H1 (cell line): ENCODE measurements at regions not wholly inside any gene's neighbourhood (a gene's known extent, or its start where the extent isn't known, plus 50 kb on each side); places are given as distances from the start of the nearest gene placed in this dataset.

Source experiments
- CTCF ChIA-PET: fragments of 300-600 bp; sonication (Branson Sonifier 250); formaldehyde crosslinking; loops from one replicate; lab custom pipeline; 2021; ENCODE audit not compliant: partially characterized antibody; lab: Charles Lee
- POLR2A ChIA-PET: fragments of 300-600 bp; sonication (Branson Sonifier 250); formaldehyde crosslinking; loops from one replicate; lab custom pipeline; 2021; ENCODE audit warnings: inconsistent platforms; ENCODE audit not compliant: partially characterized antibody; lab: Charles Lee
- DNase-seq, 2 experiments: peaks; one replicate each; pipeline versions ENCODE4 v3.0.0 to v3.0.0-alpha.2; 2010 to 2022; ENCODE audit warnings: low spot score in 2 of 2, low read depth in 1 of 2, mixed read lengths in 1 of 2
- FAIRE-seq: peaks from 2 replicates; lab custom pipeline; 2011; peaks lifted over from hg19 to GRCh38; lab: Jason Lieb, UNC
- H2AFZ ChIP-seq: 2 replicates; pipeline ENCODE4 v1.8.1; 2012; ENCODE audit warnings: low read length, inconsistent platforms
- H2AK5ac ChIP-seq: 2 replicates; pipeline ENCODE4 v1.6.1; 2013; ENCODE audit warnings: low read depth, low read length
- H2BK120ac ChIP-seq: replicated peaks from 2 replicates; pipeline ENCODE3; 2013; ENCODE audit warnings: low read depth, low read length, inconsistent platforms
- H2BK12ac ChIP-seq: 2 replicates; pipeline ENCODE4 v1.6.1; 2013; ENCODE audit warnings: low read depth, low read length
- H2BK15ac ChIP-seq: 2 replicates; pipeline ENCODE4 v1.6.1; 2013; ENCODE audit warnings: low read length
- H2BK20ac ChIP-seq: 2 replicates; pipeline ENCODE4 v1.6.1; 2013; ENCODE audit warnings: low read length
- H2BK5ac ChIP-seq: 2 replicates; pipeline ENCODE4 v1.6.1; 2013; ENCODE audit warnings: low read depth, low read length
- H3K14ac ChIP-seq: 2 replicates; pipeline ENCODE4 v1.6.1; 2013; ENCODE audit warnings: inconsistent platforms; ENCODE audit not compliant: insufficient read length
- H3K18ac ChIP-seq: 2 replicates; pipeline ENCODE4 v1.6.1; 2013; ENCODE audit warnings: low read length; ENCODE audit errors: extremely low read depth
- H3K23ac ChIP-seq: 2 replicates; pipeline ENCODE4 v1.6.1; 2013; ENCODE audit warnings: inconsistent platforms; ENCODE audit not compliant: insufficient read length
- H3K23me2 ChIP-seq: 2 replicates; pipeline ENCODE4 v1.6.1; 2013; ENCODE audit warnings: low read depth, low read length
- H3K27ac ChIP-seq: 2 replicates; pipeline ENCODE4 v1.6.1; 2011; ENCODE audit warnings: low read depth, low read length, inconsistent platforms
- H3K27me3 ChIP-seq, 4 experiments: replicated peaks in 1 of 4; 1 replicate in 1 of 4; 2 replicates in 3 of 4; pipeline versions ENCODE4 v1.6.1 to v1.8.1; 2011 to 2013; ENCODE audit warnings: low read length in 3 of 4, mild to moderate bottlenecking in 3 of 4, inconsistent platforms in 2 of 4, mixed read lengths in 2 of 4, moderate library complexity in 1 of 4; ENCODE audit not compliant: control insufficient read depth in 3 of 4, insufficient read depth in 3 of 4; ENCODE audit errors: extremely low read depth in 1 of 4
- H3K36me3 ChIP-seq, 4 experiments: 2 replicates each; pipeline versions ENCODE4 v1.6.1 to v1.8.1; 2011 to 2013; ENCODE audit warnings: mild to moderate bottlenecking in 4 of 4, low read length in 3 of 4, moderate library complexity in 2 of 4, control low read depth in 1 of 4, inconsistent platforms in 1 of 4; ENCODE audit not compliant: insufficient read depth in 4 of 4, control insufficient read depth in 2 of 4
- H3K4ac ChIP-seq: replicated peaks from 2 replicates; pipeline ENCODE3; 2013; ENCODE audit warnings: low read length, low read depth, mixed read lengths, inconsistent platforms; ENCODE audit not compliant: insufficient read length
- H3K4me1 ChIP-seq, 4 experiments: replicated peaks in 1 of 4; 1 replicate in 1 of 4; 2 replicates in 3 of 4; pipeline versions ENCODE4 v1.6.1 to v1.8.1; 2011 to 2013; ENCODE audit warnings: low read length in 3 of 4, inconsistent platforms in 2 of 4, mixed read lengths in 1 of 4; ENCODE audit not compliant: insufficient read depth in 4 of 4, control insufficient read depth in 3 of 4
- H3K4me2 ChIP-seq, 2 experiments: 2 replicates each; pipeline versions ENCODE4 v1.6.1 to v1.8.1; 2011 to 2013; ENCODE audit warnings: low read depth in 2 of 2, low read length in 2 of 2, control low read depth in 1 of 2, inconsistent platforms in 1 of 2, mild to moderate bottlenecking in 1 of 2; ENCODE audit not compliant: insufficient read depth in 1 of 2
- H3K4me3 ChIP-seq, 4 experiments: fragments of 200-600, 300-600 bp in 1 of 4; sonication (generic), shearing (Covaris generic), sonication (Bioruptor Twin) in 1 of 4; 2 replicates each; pipeline versions ENCODE4 v1.5.1 to v1.8.1; 2011 to 2016; ENCODE audit warnings: low read length in 4 of 4, low read depth in 3 of 4, control low read depth in 2 of 4, inconsistent platforms in 2 of 4, mild to moderate bottlenecking in 2 of 4, mixed read lengths in 1 of 4, moderate library complexity in 1 of 4; ENCODE audit not compliant: insufficient read depth in 2 of 4; ENCODE audit errors: extremely low read depth in 1 of 4
- H3K56ac ChIP-seq: replicated peaks from 2 replicates; pipeline ENCODE3; 2013; ENCODE audit warnings: low read depth, mild to moderate bottlenecking, mixed read lengths, low read length, inconsistent platforms; ENCODE audit not compliant: insufficient read length
- H3K79me1 ChIP-seq: 2 replicates; pipeline ENCODE4 v1.6.1; 2013; ENCODE audit warnings: low read depth, low read length, control low read depth
- H3K79me2 ChIP-seq, 2 experiments: 2 replicates each; pipeline versions ENCODE4 v1.6.1 to v1.8.1; 2012 to 2013; ENCODE audit warnings: low read length in 2 of 2, mild to moderate bottlenecking in 2 of 2, inconsistent platforms in 1 of 2; ENCODE audit not compliant: insufficient read depth in 2 of 2, control insufficient read depth in 1 of 2
- H3K9ac ChIP-seq, 4 experiments: replicated peaks in 1 of 4; 1 replicate in 1 of 4; 2 replicates in 3 of 4; pipeline versions ENCODE4 v1.6.1 to v1.8.1; 2011 to 2013; ENCODE audit warnings: low read depth in 3 of 4, low read length in 3 of 4, control low read depth in 2 of 4, mild to moderate bottlenecking in 2 of 4, moderate library complexity in 2 of 4, inconsistent platforms in 1 of 4; ENCODE audit errors: extremely low read depth in 1 of 4
- H3K9me3 ChIP-seq, 2 experiments: 2 replicates each; pipeline versions ENCODE4 v1.6.1 to v1.8.1; 2012 to 2013; ENCODE audit warnings: mild to moderate bottlenecking in 2 of 2, moderate library complexity in 2 of 2, control low read depth in 1 of 2, inconsistent platforms in 1 of 2, low read depth in 1 of 2, low read length in 1 of 2, mixed read lengths in 1 of 2; ENCODE audit not compliant: insufficient read depth in 2 of 2
- H4K20me1 ChIP-seq, 2 experiments: replicated peaks in 1 of 2; 2 replicates each; pipeline versions ENCODE3 to v1.8.1; 2011 to 2013; ENCODE audit warnings: inconsistent platforms in 2 of 2, low read length in 2 of 2, mild to moderate bottlenecking in 1 of 2; ENCODE audit not compliant: insufficient read depth in 2 of 2, control insufficient read depth in 1 of 2
- H4K5ac ChIP-seq: 2 replicates; pipeline ENCODE4 v1.6.1; 2013; ENCODE audit warnings: low read length, low read depth, mixed read lengths, inconsistent platforms; ENCODE audit not compliant: insufficient read length
- H4K8ac ChIP-seq: 2 replicates; pipeline ENCODE4 v1.8.0; 2013; ENCODE audit warnings: mild to moderate bottlenecking, moderate library complexity, low read length, inconsistent platforms; ENCODE audit not compliant: insufficient read depth; ENCODE audit errors: extremely low read depth
- H4K91ac ChIP-seq: replicated peaks from 2 replicates; pipeline ENCODE3; 2013; ENCODE audit warnings: low read length, mixed read lengths, inconsistent platforms; ENCODE audit not compliant: insufficient read length
- CTCF ChIP-seq, 3 experiments: IDR thresholded peaks; 1 replicate in 2 of 3; 2 replicates in 1 of 3; pipeline versions ENCODE4 v1.5.1 to v1.6.1; 2011; ENCODE audit warnings: low read length in 3 of 3, mild to moderate bottlenecking in 3 of 3, inconsistent platforms in 2 of 3, low read depth in 1 of 3, moderate library complexity in 1 of 3; ENCODE audit not compliant: insufficient read depth in 1 of 3; ENCODE audit errors: control extremely low read depth in 1 of 3
- E2F6 ChIP-seq: IDR thresholded peaks from 2 replicates; pipeline ENCODE4 v1.6.1; 2012; ENCODE audit warnings: inconsistent platforms
- HDAC6 ChIP-seq: IDR thresholded peaks from one replicate; pipeline ENCODE4 v1.7.1; 2012; ENCODE audit warnings: low read depth, mild to moderate bottlenecking, inconsistent platforms, low read length, moderate library complexity
- JUN ChIP-seq: IDR thresholded peaks from 2 replicates; pipeline ENCODE4 v1.6.1; 2011; ENCODE audit warnings: low read depth, mild to moderate bottlenecking, improper control_type of control experiment, low read length
- PHF8 ChIP-seq: fragments of 200-600 bp; sonication (generic); conservative IDR thresholded peaks from 2 replicates; pipeline ENCODE4 v1.7.1; 2012; ENCODE audit warnings: low read depth, mild to moderate bottlenecking, inconsistent platforms, low read length, moderate library complexity
- RBBP5 ChIP-seq: IDR thresholded peaks from 2 replicates; pipeline ENCODE4 v1.7.1; 2012; ENCODE audit warnings: low read depth, mild to moderate bottlenecking, inconsistent platforms, low read length, moderate library complexity, borderline replicate concordance
- RFX5 ChIP-seq: IDR thresholded peaks from 2 replicates; pipeline ENCODE4 v1.6.1; 2011; ENCODE audit warnings: low read depth, low read length, improper control_type of control experiment, borderline replicate concordance
- RXRA ChIP-seq: IDR thresholded peaks from 2 replicates; pipeline ENCODE4 v1.6.1; 2011; ENCODE audit warnings: low read depth, mild to moderate bottlenecking, low read length, moderate library complexity; ENCODE audit not compliant: insufficient read depth
- SRF ChIP-seq: IDR thresholded peaks from 2 replicates; pipeline ENCODE4 v1.6.1; 2011; ENCODE audit warnings: mild to moderate bottlenecking, low read depth, low read length, moderate library complexity
- ZNF274 ChIP-seq: IDR thresholded peaks from 2 replicates; pipeline ENCODE4 v1.7.0; 2012; ENCODE audit warnings: low read length, borderline replicate concordance; ENCODE audit errors: extremely low read depth
- WGBS, 2 experiments: shearing (Covaris generic) in 1 of 2; methylation state at CpG; one replicate each; pipeline versions ENCODE4 v1.1.6 to v1.1.7; 2013 to 2015; ENCODE audit warnings: low lambda C conversion rate in 2 of 2, mixed read lengths in 2 of 2, inconsistent platforms in 1 of 2, low coverage in 1 of 2, missing lambda C conversion rate in 1 of 2; ENCODE audit not compliant: insufficient replicate concordance in 2 of 2, insufficient coverage in 1 of 2, insufficient read length in 1 of 2; ENCODE audit errors: extremely low coverage in 1 of 2, missing lambda C conversion rate in 1 of 2; 5-methylcytosine and 5-hydroxymethylcytosine counted together

DNA sequence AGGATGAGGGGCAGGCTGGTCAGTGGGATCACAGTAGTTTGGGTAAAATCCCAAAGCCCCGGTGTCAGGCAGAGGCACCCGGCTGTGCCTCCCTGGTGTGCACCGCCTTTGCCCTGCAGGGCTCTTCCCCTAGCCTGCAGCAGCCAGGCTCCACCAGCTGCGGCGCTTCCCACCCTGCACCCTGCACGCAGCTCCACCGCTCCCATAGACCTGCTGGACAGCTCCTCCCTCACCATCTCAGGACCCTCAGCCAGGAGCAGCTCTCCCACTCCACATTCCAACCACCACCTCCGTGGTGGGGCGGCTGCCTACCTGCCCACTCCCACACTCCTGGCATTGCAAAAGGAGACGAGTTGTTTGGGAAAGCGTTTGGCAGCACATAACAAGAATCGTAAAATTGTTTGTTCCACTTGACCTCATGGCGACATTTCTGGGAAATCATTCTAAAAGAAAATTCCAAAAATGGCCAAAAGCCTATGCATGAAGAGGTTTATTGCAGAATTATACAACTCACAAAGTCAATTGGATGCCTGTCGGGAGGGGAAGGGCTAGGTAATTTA, 287.4 kb upstream of the HDAC4 start:
- no peaks in the 10 kb centered on the region for H3K23me2 ChIP-seq
- H3K27me3 ChIP-seq = no peaks in the 10 kb centered on the region
- FAIRE-seq (no peak), DNase-seq (peak in 1 of 2 experiments; percentile 7)
- H2BK5ac ChIP-seq = no peak overlapping the region
- H4K5ac ChIP-seq = no peak overlapping the region
- H3K79me2 ChIP-seq = no peaks in the 10 kb centered on the region
- no peaks in the 10 kb centered on the region for H3K9me3 ChIP-seq
- H3K18ac ChIP-seq = no peak overlapping the region
- H3K4me1 ChIP-seq = peaks cover 0 to 6% (median 4%) of the 10 kb centered on the region in 4 experiments; a peak in 3 of 7 replicates
- H2BK12ac ChIP-seq = no peak overlapping the region
- no peak overlapping the region for H2BK20ac ChIP-seq
- no peak overlapping the region for H3K4me3 ChIP-seq
- WGBS, 2 experiments = 79% methylated on average over 14 of the region's 14 CpGs; no CpG with 5 or more reads in 1 of the 2 experiments
- ChIA-PET POLR2A (no interaction called here), CTCF (no interaction called here)
- H3K23ac ChIP-seq = no peak overlapping the region
- no peak overlapping the region for H3K9ac ChIP-seq
- H2AFZ ChIP-seq = no peak overlapping the region
- H3K4me2 ChIP-seq = no peak overlapping the region
- H3K79me1 ChIP-seq = no peaks in the 10 kb centered on the region
- no peak overlapping the region for H3K56ac ChIP-seq
- no peak overlapping the region for H3K14ac ChIP-seq
- H4K20me1 ChIP-seq = no peaks in the 10 kb centered on the region
- no peak overlapping the region for H4K91ac ChIP-seq
- no peak overlapping the region for H2BK120ac ChIP-seq
- H4K8ac ChIP-seq = no peak overlapping the region
- no peaks in the 10 kb centered on the region for H3K36me3 ChIP-seq
- H2BK15ac ChIP-seq = no peak overlapping the region
- no peak overlapping the region for H2AK5ac ChIP-seq
- no peak overlapping the region for H3K27ac ChIP-seq
- no peak overlapping the region for H3K4ac ChIP-seq
- TF ChIP-seq PHF8 = no peak
- TF ChIP-seq SRF = no peak
- TF ChIP-seq HDAC6 = no peak
- TF ChIP-seq E2F6 = no peak
- no peak for TF ChIP-seq RBBP5
- peak; percentile 46 to 80 (median 73) for TF ChIP-seq CTCF (IDR thresholded peaks at IDR 0.05; ENCODE audit: control extremely low read depth in 1 of 3, insufficient read depth in 1 of 3, low read depth in 1 of 3, low read length in 3 of 3)
- TF ChIP-seq ZNF274 = no peak
- no peak for TF ChIP-seq RFX5
- TF ChIP-seq RXRA = no peak
- TF ChIP-seq JUN = no peak
